GM10266 (cell line): ENCODE measurements at regions not wholly inside any gene's neighbourhood (a gene's known extent, or its start where the extent isn't known, plus 50 kb on each side); places are given as distances from the start of the nearest gene placed in this dataset.

ENCODE experiments used
- DNase-seq: peaks from one replicate; pipeline ENCODE4 v3.0.0; 2012; ENCODE audit errors: extremely low spot score
- CTCF ChIP-seq: IDR thresholded peaks from 2 replicates; pipeline ENCODE4 v1.5.1; 2012; ENCODE audit warnings: mild to moderate bottlenecking, low read depth; ENCODE audit not compliant: control insufficient read depth, insufficient read depth; ENCODE audit errors: missing control alignments

- TF ChIP-seq CTCF: no peak
- no peak for DNase-seq
These were observed 53.4 kb upstream of the PAM start for GRCh38 chr5:102701748-102702147.
